ENCODE measurements at regions not wholly inside any gene's neighbourhood (a gene's known extent, or its start where the extent isn't known, plus 50 kb on each side); places are given as distances from the start of the nearest gene placed in this dataset.

- DNase-seq, result no peak
- intact Hi-C loops (cut with DNase I), result no loop called here
Observed at GRCh38 chr13:43988302-43988701, 108.6 kb downstream of the LACC1 start.

GRCh38 chr13:43990021-43990420 is 110.3 kb downstream of the LACC1 start:
- Histone ChIP-seq H3K4me1 (no peaks in the 10 kb centered on the region), H3K27ac (no peak overlapping the region), H3K4me3 (no peak overlapping the region), H3K27me3 (no peaks in the 10 kb centered on the region), H3K36me3 (no peaks in the 10 kb centered on the region), H3K9me3 (no peaks in the 10 kb centered on the region), H3K9ac (ENCODE audit: low read depth in 2 of 2, low read length in 2 of 2) (no peak overlapping the region)
- TF ChIP-seq, protein P1, sequence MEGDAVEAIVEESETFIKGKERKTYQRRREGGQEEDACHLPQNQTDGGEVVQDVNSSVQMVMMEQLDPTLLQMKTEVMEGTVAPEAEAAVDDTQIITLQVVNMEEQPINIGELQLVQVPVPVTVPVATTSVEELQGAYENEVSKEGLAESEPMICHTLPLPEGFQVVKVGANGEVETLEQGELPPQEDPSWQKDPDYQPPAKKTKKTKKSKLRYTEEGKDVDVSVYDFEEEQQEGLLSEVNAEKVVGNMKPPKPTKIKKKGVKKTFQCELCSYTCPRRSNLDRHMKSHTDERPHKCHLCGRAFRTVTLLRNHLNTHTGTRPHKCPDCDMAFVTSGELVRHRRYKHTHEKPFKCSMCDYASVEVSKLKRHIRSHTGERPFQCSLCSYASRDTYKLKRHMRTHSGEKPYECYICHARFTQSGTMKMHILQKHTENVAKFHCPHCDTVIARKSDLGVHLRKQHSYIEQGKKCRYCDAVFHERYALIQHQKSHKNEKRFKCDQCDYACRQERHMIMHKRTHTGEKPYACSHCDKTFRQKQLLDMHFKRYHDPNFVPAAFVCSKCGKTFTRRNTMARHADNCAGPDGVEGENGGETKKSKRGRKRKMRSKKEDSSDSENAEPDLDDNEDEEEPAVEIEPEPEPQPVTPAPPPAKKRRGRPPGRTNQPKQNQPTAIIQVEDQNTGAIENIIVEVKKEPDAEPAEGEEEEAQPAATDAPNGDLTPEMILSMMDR (IDR thresholded peaks at IDR 0.05), result no peak
- no peak for DNase-seq
- intact Hi-C loops (cut with DNase I), result no loop called here

More at GRCh38 chr13:43988302-43988701, 108.6 kb downstream of the LACC1 start:
- no peak overlapping the region for H3K9ac ChIP-seq (ENCODE audit: low read depth in 2 of 2, low read length in 2 of 2)
- no peaks in the 10 kb centered on the region for H3K36me3 ChIP-seq
- no peaks in the 10 kb centered on the region for H3K9me3 ChIP-seq
- no peak overlapping the region for H3K27ac ChIP-seq
- no peaks in the 10 kb centered on the region for H3K27me3 ChIP-seq
- no peak overlapping the region for H3K4me3 ChIP-seq
- no peaks in the 10 kb centered on the region for H3K4me1 ChIP-seq
- TF ChIP-seq, protein P1 (IDR thresholded peaks at IDR 0.05), result no peak

DNA sequence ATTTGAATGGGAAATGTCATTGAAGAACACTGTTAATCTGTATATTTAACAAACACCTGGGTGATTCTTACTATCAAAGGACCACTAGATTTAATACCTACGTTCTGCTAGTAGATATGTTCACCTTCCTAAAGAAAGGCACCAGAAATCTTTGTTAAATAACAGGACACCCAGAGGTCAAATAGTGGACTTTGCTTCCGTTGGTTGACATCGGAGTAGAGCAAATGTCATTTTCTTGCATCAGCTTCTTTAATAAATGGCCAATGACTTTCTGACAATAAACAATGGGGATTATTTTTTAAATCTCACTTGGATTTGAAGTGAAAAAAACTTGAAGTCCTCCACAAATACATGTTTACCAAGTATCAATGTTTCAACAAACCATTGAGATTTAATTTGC is 111.1 kb downstream of the LACC1 start:
- no peaks in the 10 kb centered on the region for H3K27me3 ChIP-seq
- no peak overlapping the region for H3K9ac ChIP-seq (ENCODE audit: low read depth in 2 of 2, low read length in 2 of 2)
- no peaks in the 10 kb centered on the region for H3K4me1 ChIP-seq
- intact Hi-C loops (cut with DNase I), result no loop called here
- no peaks in the 10 kb centered on the region for H3K36me3 ChIP-seq
- no peak overlapping the region for H3K27ac ChIP-seq
- DNase-seq, result no peak
- TF ChIP-seq, protein P1 (IDR thresholded peaks at IDR 0.05), result no peak
- H3K9me3 ChIP-seq, result no peaks in the 10 kb centered on the region
- H3K4me3 ChIP-seq, result no peak overlapping the region

GRCh38 chr13:43991773-43992201 is 112.1 kb downstream of the LACC1 start:
- intact Hi-C loops (cut with DNase I), result no loop called here
- TF ChIP-seq, protein P1 (IDR thresholded peaks at IDR 0.05), result no peak
- Histone ChIP-seq H3K36me3 (no peaks in the 10 kb centered on the region), H3K27me3 (no peaks in the 10 kb centered on the region), H3K4me3 (no peak overlapping the region), H3K9me3 (no peaks in the 10 kb centered on the region), H3K4me1 (no peaks in the 10 kb centered on the region), H3K9ac (ENCODE audit: low read depth in 2 of 2, low read length in 2 of 2) (no peak overlapping the region), H3K27ac (no peak overlapping the region)
- DNase-seq, result no peak

DNA sequence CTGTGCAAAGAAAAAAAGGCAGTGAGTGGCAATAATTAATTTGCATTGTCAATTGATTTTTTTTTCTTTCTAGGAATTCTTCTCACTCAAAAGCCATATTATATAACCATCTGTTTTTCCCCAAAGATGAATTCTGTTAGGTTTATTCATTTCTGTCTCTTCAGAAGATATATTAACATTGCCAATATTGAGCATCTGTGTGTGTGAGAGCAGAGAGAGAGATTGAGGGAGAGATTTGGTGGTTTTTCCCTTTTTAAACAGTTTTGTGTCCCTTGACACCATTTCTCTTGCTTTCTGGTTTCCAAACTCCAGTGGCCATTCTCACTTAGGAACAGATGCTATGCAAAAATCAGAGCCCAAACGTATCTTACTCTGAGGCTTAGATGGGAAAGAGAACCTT is 112.5 kb downstream of the LACC1 start:
- no peaks in the 10 kb centered on the region for H3K36me3 ChIP-seq
- TF ChIP-seq, protein P1 (IDR thresholded peaks at IDR 0.05), result no peak
- no peak overlapping the region for H3K27ac ChIP-seq
- no peaks in the 10 kb centered on the region for H3K4me1 ChIP-seq
- no peak overlapping the region for H3K4me3 ChIP-seq
- intact Hi-C loops (cut with DNase I), result no loop called here
- no peak overlapping the region for H3K9ac ChIP-seq (ENCODE audit: low read depth in 2 of 2, low read length in 2 of 2)
- no peaks in the 10 kb centered on the region for H3K9me3 ChIP-seq
- no peaks in the 10 kb centered on the region for H3K27me3 ChIP-seq
- no peak for DNase-seq
